BE2C (cell line): ENCODE measurements at regions not wholly inside any gene's neighbourhood (a gene's known extent, or its start where the extent isn't known, plus 50 kb on each side); places are given as distances from the start of the nearest gene placed in this dataset.

Experiments used
- DNase-seq: peaks from one replicate; pipeline ENCODE4 v3.0.0-alpha.2; 2020
- H3K27me3 ChIP-seq: fragments of 250-450 bp; sonication (Bioruptor Pico); 2 replicates; pipeline ENCODE4 v1.5.1; 2020; ENCODE audit warnings: mild to moderate bottlenecking
- H3K36me3 ChIP-seq: fragments of 250-450 bp; sonication (Bioruptor Pico); 2 replicates; pipeline ENCODE4 v1.5.1; 2020; ENCODE audit warnings: mild to moderate bottlenecking
- H3K4me1 ChIP-seq: fragments of 250-450 bp; sonication (Bioruptor Pico); 2 replicates; pipeline ENCODE4 v1.5.1; 2020
- H3K4me3 ChIP-seq: 2 replicates; pipeline ENCODE4 v1.5.1; 2011; ENCODE audit warnings: low read depth, low read length
- H3K9me3 ChIP-seq: fragments of 250-450 bp; sonication (Bioruptor Pico); 2 replicates; pipeline ENCODE4 v1.5.1; 2020
- CTCF ChIP-seq: IDR thresholded peaks from 2 replicates; pipeline ENCODE4 v1.5.1; 2012; ENCODE audit warnings: mild to moderate bottlenecking, low read depth, low read length

GRCh38 chr6:14704383-14705271 is 541.2 kb upstream of the JARID2 start:
- Histone ChIP-seq H3K27me3 (no peaks in the 10 kb centered on the region), H3K4me1 (no peaks in the 10 kb centered on the region), H3K36me3 (no peaks in the 10 kb centered on the region), H3K9me3 (no peaks in the 10 kb centered on the region), H3K4me3 (no peak overlapping the region)
- no peak for TF ChIP-seq CTCF
- no peak for DNase-seq

- Histone ChIP-seq H3K4me3 (no peak overlapping the region), H3K36me3 (no peaks in the 10 kb centered on the region), H3K27me3 (no peaks in the 10 kb centered on the region), H3K9me3 (no peaks in the 10 kb centered on the region), H3K4me1 (no peaks in the 10 kb centered on the region)
- TF ChIP-seq CTCF = no peak
- DNase-seq = no peak
Measured at GRCh38 chr6:14705841-14706377, 540.0 kb upstream of the JARID2 start.

GRCh38 chr6:14706378-14706929 is 539.4 kb upstream of the JARID2 start:
- no peaks in the 10 kb centered on the region for H3K27me3 ChIP-seq
- TF ChIP-seq CTCF = no peak
- no peaks in the 10 kb centered on the region for H3K4me1 ChIP-seq
- H3K4me3 ChIP-seq = no peak overlapping the region
- no peak for DNase-seq
- no peaks in the 10 kb centered on the region for H3K9me3 ChIP-seq
- H3K36me3 ChIP-seq = no peaks in the 10 kb centered on the region

GRCh38 chr6:14707276-14707675 is 538.6 kb upstream of the JARID2 start:
- no peaks in the 10 kb centered on the region for H3K4me1 ChIP-seq
- DNase-seq = no peak

GRCh38 chr6:14707971-14708465 is 537.9 kb upstream of the JARID2 start:
- Histone ChIP-seq H3K9me3 (no peaks in the 10 kb centered on the region), H3K4me3 (no peak overlapping the region), H3K27me3 (no peaks in the 10 kb centered on the region), H3K4me1 (no peaks in the 10 kb centered on the region; the same call in 1 of the 2 replicates), H3K36me3 (no peaks in the 10 kb centered on the region)
- no peak for DNase-seq
- no peak for TF ChIP-seq CTCF

More at GRCh38 chr6:14707276-14707675, 538.6 kb upstream of the JARID2 start:
- no peaks in the 10 kb centered on the region for H3K27me3 ChIP-seq
- no peaks in the 10 kb centered on the region for H3K9me3 ChIP-seq
- H3K36me3 ChIP-seq = no peaks in the 10 kb centered on the region
- H3K4me3 ChIP-seq = no peak overlapping the region
- TF ChIP-seq CTCF = no peak
